Hepatocyte (in vitro differentiated cells): ENCODE measurements at regions not wholly inside any gene's neighbourhood (a gene's known extent, or its start where the extent isn't known, plus 50 kb on each side); places are given as distances from the start of the nearest gene placed in this dataset.
A peak's percentile ranks its signal among the peaks of the same experiment; 100 is the strongest.
"Not testable (repeated sequence)": the region's sequence is repeated elsewhere in the genome, so short reads cannot be mapped to it uniquely, and the experiment has no call there.

Experiments used
- DNase-seq: peaks from one replicate; pipeline ENCODE4 v3.0.0-alpha.2; 2016; ENCODE audit warnings: low spot score
- H2AFZ ChIP-seq: fragments of 200-600 bp; sonication (generic); 2 replicates; pipeline ENCODE4 v1.6.0; 2016; ENCODE audit warnings: antibody characterized with exemption, mild to moderate bottlenecking
- H3K27ac ChIP-seq: fragments of 200-600 bp; sonication (generic); 2 replicates; pipeline ENCODE4 v1.5.1; 2016; ENCODE audit warnings: mild to moderate bottlenecking
- H3K27me3 ChIP-seq: fragments of 200-600 bp; sonication (generic); 2 replicates; pipeline ENCODE4 v1.6.1; 2016
- H3K36me3 ChIP-seq: fragments of 200-600 bp; sonication (generic); replicated peaks from 2 replicates; pipeline ENCODE4 v1.5.1; 2016; ENCODE audit warnings: low read depth; ENCODE audit not compliant: insufficient read depth
- H3K4me1 ChIP-seq: fragments of 200-600 bp; sonication (generic); 2 replicates; pipeline ENCODE4 v1.5.1; 2016; ENCODE audit warnings: mild to moderate bottlenecking, moderate library complexity; ENCODE audit not compliant: insufficient read depth
- H3K4me2 ChIP-seq: fragments of 200-600 bp; sonication (generic); 2 replicates; pipeline ENCODE4 v1.6.0; 2016
- H3K4me3 ChIP-seq: fragments of 200-600 bp; sonication (generic); 2 replicates; pipeline ENCODE4 v1.5.1; 2016; ENCODE audit warnings: mild to moderate bottlenecking
- H3K79me2 ChIP-seq: fragments of 200-600 bp; sonication (generic); 2 replicates; pipeline ENCODE4 v1.6.0; 2017; ENCODE audit warnings: mild to moderate bottlenecking
- H3K9me2 ChIP-seq: fragments of 200-600 bp; sonication (generic); replicated peaks from 2 replicates; pipeline ENCODE4 v1.6.0; 2017; ENCODE audit warnings: mild to moderate bottlenecking; ENCODE audit not compliant: insufficient read depth
- H3K9me3 ChIP-seq: fragments of 200-600 bp; sonication (generic); 2 replicates; pipeline ENCODE4 v1.5.1; 2016; ENCODE audit warnings: low read depth, mild to moderate bottlenecking
- H4K20me1 ChIP-seq: fragments of 200-600 bp; sonication (generic); 2 replicates; pipeline ENCODE4 v1.6.0; 2016; ENCODE audit warnings: mild to moderate bottlenecking; ENCODE audit not compliant: insufficient read depth, poor library complexity, severe bottlenecking
- CTCF ChIP-seq: fragments of 200-600 bp; sonication (generic); IDR thresholded peaks from 2 replicates; pipeline ENCODE4 v1.5.1; 2016; ENCODE audit warnings: antibody characterized with exemption, mild to moderate bottlenecking; ENCODE audit not compliant: poor library complexity
- EZH2 ChIP-seq: fragments of 200-600 bp; sonication (generic); IDR thresholded peaks from 2 replicates; pipeline ENCODE4 v1.6.1; 2016; ENCODE audit warnings: antibody characterized with exemption, mild to moderate bottlenecking, borderline replicate concordance
- EZH2phosphoT487 ChIP-seq: fragments of 200-600 bp; sonication (generic); IDR thresholded peaks from one replicate; pipeline ENCODE4 v1.6.1; 2018; ENCODE audit warnings: antibody characterized with exemption, mild to moderate bottlenecking, low read depth, moderate library complexity; ENCODE audit not compliant: unreplicated experiment, severe bottlenecking
- WGBS: methylation state at CpG from one replicate; pipeline ENCODE4 v1.1.6; 2016; ENCODE audit warnings: low lambda C conversion rate; ENCODE audit errors: missing lambda C conversion rate; 5-methylcytosine and 5-hydroxymethylcytosine counted together

GRCh38 chr5:25262221-25262620 lies 617.4 kb upstream of the CDH10 start:
- WGBS: 75% methylated on average over 2 of the region's 2 CpGs
- no peak for DNase-seq
- H3K9me2 ChIP-seq: no peaks in the 10 kb centered on the region

GRCh38 chr5:25255128-25255527 lies 610.4 kb upstream of the CDH10 start:
- Histone ChIP-seq H3K36me3 (no peaks in the 10 kb centered on the region), H3K4me1 (no peaks in the 10 kb centered on the region), H3K4me3 (no peak overlapping the region), H3K27me3 (peaks cover 5% of the 10 kb centered on the region), H3K9me2 (no peaks in the 10 kb centered on the region), H3K9me3 (no peaks in the 10 kb centered on the region), H3K4me2 (no peak overlapping the region), H2AFZ (no peak overlapping the region), H3K79me2 (no peaks in the 10 kb centered on the region), H3K27ac (no peak overlapping the region), H4K20me1 (no peaks in the 10 kb centered on the region)
- TF ChIP-seq EZH2: no peak
- peak; percentile 100 for TF ChIP-seq EZH2phosphoT487
- no peak for DNase-seq
- 68% methylated on average over 1 of the region's 1 CpG for WGBS

More at GRCh38 chr5:25262221-25262620, 617.4 kb upstream of the CDH10 start:
- no peaks in the 10 kb centered on the region for H3K9me3 ChIP-seq
- TF ChIP-seq CTCF (no peak), EZH2phosphoT487 (no peak), EZH2 (no peak)
- no peak overlapping the region for H3K4me3 ChIP-seq
- H3K4me1 ChIP-seq: no peaks in the 10 kb centered on the region
- H3K36me3 ChIP-seq: no peaks in the 10 kb centered on the region
- no peaks in the 10 kb centered on the region for H3K79me2 ChIP-seq
- H3K27me3 ChIP-seq: no peaks in the 10 kb centered on the region
- no peak overlapping the region for H3K27ac ChIP-seq
- H3K4me2 ChIP-seq: no peak overlapping the region
- no peak overlapping the region for H2AFZ ChIP-seq
- no peaks in the 10 kb centered on the region for H4K20me1 ChIP-seq

DNA sequence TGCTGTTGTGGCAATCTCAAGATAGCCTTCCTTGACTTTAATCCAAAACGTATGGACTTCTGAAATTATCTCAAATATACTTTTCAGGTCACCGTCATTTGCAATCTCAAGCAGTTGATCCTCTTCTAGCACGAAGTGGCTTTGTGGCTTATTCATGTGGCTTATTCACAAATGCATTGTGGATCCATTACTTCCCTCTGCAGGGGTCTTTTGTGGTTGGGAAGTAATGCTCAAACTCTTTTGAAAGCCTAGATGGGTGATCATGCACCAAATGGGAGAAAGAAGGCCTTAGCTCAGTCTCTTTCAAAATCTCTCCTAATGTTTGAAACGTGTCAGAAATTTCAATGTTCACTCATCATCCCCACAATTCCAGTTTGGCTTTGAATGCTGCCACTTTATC lies 597.2 kb upstream of the CDH10 start:
- DNase-seq: no peak
- Histone ChIP-seq H3K9me3 (no peaks in the 10 kb centered on the region), H3K79me2 (no peaks in the 10 kb centered on the region), H2AFZ (no peak overlapping the region), H3K4me1 (no peaks in the 10 kb centered on the region), H3K4me3 (no peak overlapping the region), H3K9me2 (no peaks in the 10 kb centered on the region), H3K27me3 (no peaks in the 10 kb centered on the region), H3K4me2 (no peak overlapping the region), H3K27ac (no peak overlapping the region), H4K20me1 (no peaks in the 10 kb centered on the region), H3K36me3 (no peaks in the 10 kb centered on the region)
- 62% methylated on average over 4 of the region's 4 CpGs for WGBS
- TF ChIP-seq EZH2phosphoT487 (no peak), CTCF (no peak), EZH2 (no peak)

DNA sequence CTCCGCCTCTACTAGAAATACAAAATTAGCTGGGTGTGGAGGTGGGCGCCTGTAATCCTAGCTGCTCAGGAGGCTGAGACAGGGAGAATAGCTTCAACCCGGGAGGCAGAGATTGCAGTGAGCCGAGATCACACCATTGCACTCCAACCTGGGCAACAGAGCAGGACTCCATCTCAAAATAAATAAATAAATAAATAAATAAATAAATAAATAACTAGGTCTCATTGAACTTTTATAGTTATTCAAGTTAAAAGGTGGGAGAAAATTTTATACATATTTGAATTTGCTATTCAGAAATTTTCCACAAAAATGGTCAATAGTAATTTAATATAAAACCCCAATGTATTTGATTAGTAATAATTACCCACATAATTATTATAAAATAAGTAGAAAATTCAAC lies 593.9 kb upstream of the CDH10 start:
- WGBS: 91% methylated on average over 4 of the region's 4 CpGs
- not testable (repeated sequence) for DNase-seq, H3K9me2 ChIP-seq, H3K27me3 ChIP-seq, H3K4me1 ChIP-seq, H3K36me3 ChIP-seq, H3K4me3 ChIP-seq, H3K4me2 ChIP-seq, H3K79me2 ChIP-seq, H3K9me3 ChIP-seq, H3K27ac ChIP-seq, H2AFZ ChIP-seq, H4K20me1 ChIP-seq
